Muscle of leg (tissue), 3 donors: ENCODE measurements at regions not wholly inside any gene's neighbourhood (a gene's known extent, or its start where the extent isn't known, plus 50 kb on each side); places are given as distances from the start of the nearest gene placed in this dataset.
"Not testable (repeated sequence)": the region's sequence is repeated elsewhere in the genome, so short reads cannot be mapped to it uniquely, and the experiment has no call there.

Experiments
- DNase-seq: peaks from one replicate; pipeline ENCODE4 v3.0.0; 2013
- H3K27ac ChIP-seq: one replicate; pipeline ENCODE4 v1.5.1; 2013; ENCODE audit warnings: mild to moderate bottlenecking, low read length, control low read depth
- H3K27me3 ChIP-seq: one replicate; pipeline ENCODE4 v1.6.1; 2013; ENCODE audit warnings: low read length; ENCODE audit not compliant: control insufficient read depth, insufficient read depth
- H3K36me3 ChIP-seq: one replicate; pipeline ENCODE4 v1.6.1; 2013; ENCODE audit warnings: low read length; ENCODE audit not compliant: control insufficient read depth, insufficient read depth
- H3K4me1 ChIP-seq: one replicate; pipeline ENCODE4 v1.6.1; 2013; ENCODE audit warnings: low read length; ENCODE audit not compliant: control insufficient read depth, insufficient read depth
- H3K4me3 ChIP-seq: one replicate; pipeline ENCODE4 v1.5.1; 2013; ENCODE audit warnings: low read length, control low read depth
- H3K9me3 ChIP-seq: replicated peaks from 2 replicates; pipeline ENCODE4 v1.6.1; 2013; ENCODE audit warnings: low read depth, low read length; ENCODE audit not compliant: control insufficient read depth
- WGBS: methylation state at CpG from one replicate; pipeline ENCODE4 v1.1.5; 2013; ENCODE audit warnings: missing lambda C conversion rate; ENCODE audit not compliant: insufficient coverage; 5-methylcytosine and 5-hydroxymethylcytosine counted together

- H3K9me3 ChIP-seq = peaks cover 7% of the 10 kb centered on the region
- no peaks in the 10 kb centered on the region for H3K36me3 ChIP-seq
- H3K4me1 ChIP-seq = no peaks in the 10 kb centered on the region
- 88% methylated on average over 5 of the region's 5 CpGs for WGBS
- no peaks in the 10 kb centered on the region for H3K27me3 ChIP-seq
- DNase-seq = no peak
- no peak overlapping the region for H3K4me3 ChIP-seq
- H3K27ac ChIP-seq = no peak overlapping the region
Measured at GRCh38 chr7:92898798-92899197, 62.4 kb upstream of the CDK6 start.

GRCh38 chr7:92894857-92895256, 58.5 kb upstream of the CDK6 start:
- H3K36me3 ChIP-seq, DNase-seq, H3K4me1 ChIP-seq, H3K4me3 ChIP-seq, H3K27ac ChIP-seq, H3K9me3 ChIP-seq, H3K27me3 ChIP-seq: not testable (repeated sequence)
- 100% methylated on average over 1 of the region's 2 CpGs for WGBS

DNA sequence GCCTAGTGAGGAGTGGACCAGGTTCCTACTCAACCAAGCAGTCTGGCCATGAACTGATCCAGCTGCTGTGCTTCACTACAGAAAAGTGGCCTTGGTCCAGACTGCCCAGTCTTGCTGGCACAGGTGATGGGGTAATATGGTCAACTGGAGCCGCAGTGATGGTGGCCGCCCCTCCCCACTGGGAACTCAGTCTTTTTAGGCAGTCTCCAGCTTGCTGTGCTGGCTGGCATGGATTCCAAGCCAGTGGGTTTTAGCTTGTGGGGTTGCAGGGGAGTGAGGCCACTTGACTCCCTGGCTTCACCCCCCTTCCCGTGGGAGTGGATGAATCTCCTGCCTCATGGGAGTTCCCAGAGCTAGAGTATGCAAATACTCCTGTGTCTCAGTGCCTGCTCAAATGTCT, 52.7 kb upstream of the CDK6 start:
- peaks cover 12% of the 10 kb centered on the region for H3K9me3 ChIP-seq
- no peak overlapping the region for H3K27ac ChIP-seq
- H3K36me3 ChIP-seq = no peaks in the 10 kb centered on the region
- H3K4me3 ChIP-seq = no peak overlapping the region
- H3K4me1 ChIP-seq = no peaks in the 10 kb centered on the region
- no peak for DNase-seq
- WGBS = 89% methylated on average over 3 of the region's 3 CpGs
- no peaks in the 10 kb centered on the region for H3K27me3 ChIP-seq
